Left lung (tissue), 4 donors: ENCODE measurements at regions not wholly inside any gene's neighbourhood (a gene's known extent, or its start where the extent isn't known, plus 50 kb on each side); places are given as distances from the start of the nearest gene placed in this dataset.

Experiments used
- ATAC-seq: fragments of 200-7000 bp; cut with Tn5 transposase; one replicate; pipeline ENCODE4 v1.9.1; 2020; ENCODE audit warnings: moderate library complexity
- DNase-seq, 4 donors: peaks; one replicate each; pipeline ENCODE4 v3.0.0-alpha.2; 2013 to 2020
- H3K27ac ChIP-seq, 2 donors: fragments of 200-600 bp; sonication (generic) in 1 of 2; one replicate each; pipeline versions ENCODE4 v1.5.0 to v1.8.0; 2020 to 2021
- H3K27me3 ChIP-seq, 2 donors: fragments of 200-600 bp; sonication (generic) in 1 of 2; one replicate each; pipeline versions ENCODE4 v1.5.0 to v1.8.0; 2020 to 2021
- H3K36me3 ChIP-seq, 2 donors: fragments of 200-600 bp; sonication (generic) in 1 of 2; one replicate each; pipeline versions ENCODE4 v1.5.0 to v1.8.0; 2020 to 2021
- H3K4me1 ChIP-seq, 2 donors: fragments of 200-600 bp; one replicate each; pipeline ENCODE4 v1.8.0; 2021
- H3K4me3 ChIP-seq, 2 donors: fragments of 200-600 bp; sonication (generic) in 1 of 2; one replicate each; pipeline versions ENCODE4 v1.5.0 to v1.8.0; 2020 to 2021; ENCODE audit warnings: mild to moderate bottlenecking in 1 of 2
- H3K9me3 ChIP-seq, 2 donors: fragments of 200-600 bp; sonication (generic) in 1 of 2; one replicate each; pipeline versions ENCODE4 v1.5.0 to v1.8.0; 2020 to 2021
- intact Hi-C, 2 donors: fragments of 100-400 bp; cut with DNase I; formaldehyde crosslinking; loops; one replicate each; pipeline versions ENCODE4 v1.11.2 to v1.14.2; 2022
- TF ChIP-seq, protein P1 (sequence below), 2 donors: fragments of 200-600 bp; sonication (generic) in 1 of 2; IDR thresholded peaks; one replicate each; pipeline versions ENCODE4 v1.5.0 to v1.8.0; 2021; ENCODE audit warnings: antibody characterized with exemption in 2 of 2
- donor health status: DM: no; HTN: yes; CAD: no.
- donor health status: DM: no; HTN: no; CAD: no.

DNA sequence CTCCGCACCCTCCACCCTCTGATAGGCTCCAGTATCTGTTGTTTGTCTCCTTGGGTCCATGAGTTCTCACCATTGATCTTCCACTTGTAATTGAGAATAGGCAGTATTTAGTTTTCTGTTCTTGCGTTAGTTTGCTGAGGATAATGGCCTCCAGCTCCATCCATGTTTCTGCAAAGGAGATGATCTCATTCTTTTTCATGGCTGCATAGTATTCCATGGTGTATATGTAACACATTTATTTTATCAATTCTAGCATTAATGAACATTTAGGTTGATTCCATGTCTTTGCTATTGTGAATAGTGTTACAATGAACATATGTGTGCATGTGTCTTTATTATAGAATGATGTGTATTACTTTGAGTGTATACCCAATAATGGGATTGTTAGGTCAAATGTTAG lies 814.6 kb upstream of the FRG1 start:
- Histone ChIP-seq H3K4me1 (no peaks in the 10 kb centered on the region), H3K9me3 (no peaks in the 10 kb centered on the region), H3K36me3 (no peaks in the 10 kb centered on the region), H3K27me3 (no peaks in the 10 kb centered on the region), H3K4me3 (no peak overlapping the region), H3K27ac (no peak overlapping the region)
- TF ChIP-seq, protein P1, sequence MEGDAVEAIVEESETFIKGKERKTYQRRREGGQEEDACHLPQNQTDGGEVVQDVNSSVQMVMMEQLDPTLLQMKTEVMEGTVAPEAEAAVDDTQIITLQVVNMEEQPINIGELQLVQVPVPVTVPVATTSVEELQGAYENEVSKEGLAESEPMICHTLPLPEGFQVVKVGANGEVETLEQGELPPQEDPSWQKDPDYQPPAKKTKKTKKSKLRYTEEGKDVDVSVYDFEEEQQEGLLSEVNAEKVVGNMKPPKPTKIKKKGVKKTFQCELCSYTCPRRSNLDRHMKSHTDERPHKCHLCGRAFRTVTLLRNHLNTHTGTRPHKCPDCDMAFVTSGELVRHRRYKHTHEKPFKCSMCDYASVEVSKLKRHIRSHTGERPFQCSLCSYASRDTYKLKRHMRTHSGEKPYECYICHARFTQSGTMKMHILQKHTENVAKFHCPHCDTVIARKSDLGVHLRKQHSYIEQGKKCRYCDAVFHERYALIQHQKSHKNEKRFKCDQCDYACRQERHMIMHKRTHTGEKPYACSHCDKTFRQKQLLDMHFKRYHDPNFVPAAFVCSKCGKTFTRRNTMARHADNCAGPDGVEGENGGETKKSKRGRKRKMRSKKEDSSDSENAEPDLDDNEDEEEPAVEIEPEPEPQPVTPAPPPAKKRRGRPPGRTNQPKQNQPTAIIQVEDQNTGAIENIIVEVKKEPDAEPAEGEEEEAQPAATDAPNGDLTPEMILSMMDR (IDR thresholded peaks at IDR 0.05) = no peak
- DNase-seq = no peak
- no peak for ATAC-seq
- intact Hi-C loops = no loop called here

DNA sequence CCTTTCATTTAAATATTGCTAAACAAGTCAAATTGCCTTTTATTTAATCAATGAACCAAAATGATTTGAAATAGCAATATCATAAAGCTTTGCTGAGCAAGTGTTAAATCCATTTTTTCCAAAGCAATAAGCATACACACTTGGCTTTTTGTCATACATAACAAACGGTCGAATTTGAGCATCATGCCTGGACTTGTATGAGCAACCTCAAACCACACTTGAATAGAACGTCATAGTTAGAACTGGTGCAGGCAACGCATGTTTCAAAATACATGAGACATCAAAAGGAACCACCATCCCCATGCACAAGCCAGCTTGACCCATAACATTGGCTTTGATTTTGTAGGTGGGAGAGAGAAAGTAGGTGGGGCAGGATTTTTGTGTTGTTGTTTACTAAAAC lies 812.3 kb upstream of the FRG1 start:
- H3K4me3 ChIP-seq = no peak overlapping the region
- no peaks in the 10 kb centered on the region for H3K27me3 ChIP-seq
- no peaks in the 10 kb centered on the region for H3K9me3 ChIP-seq
- DNase-seq (no peak), ATAC-seq (no peak)
- H3K27ac ChIP-seq = no peak overlapping the region
- no peaks in the 10 kb centered on the region for H3K4me1 ChIP-seq
- TF ChIP-seq, protein P1 (IDR thresholded peaks at IDR 0.05) = no peak
- no peaks in the 10 kb centered on the region for H3K36me3 ChIP-seq
- intact Hi-C loops = no loop called here

DNA sequence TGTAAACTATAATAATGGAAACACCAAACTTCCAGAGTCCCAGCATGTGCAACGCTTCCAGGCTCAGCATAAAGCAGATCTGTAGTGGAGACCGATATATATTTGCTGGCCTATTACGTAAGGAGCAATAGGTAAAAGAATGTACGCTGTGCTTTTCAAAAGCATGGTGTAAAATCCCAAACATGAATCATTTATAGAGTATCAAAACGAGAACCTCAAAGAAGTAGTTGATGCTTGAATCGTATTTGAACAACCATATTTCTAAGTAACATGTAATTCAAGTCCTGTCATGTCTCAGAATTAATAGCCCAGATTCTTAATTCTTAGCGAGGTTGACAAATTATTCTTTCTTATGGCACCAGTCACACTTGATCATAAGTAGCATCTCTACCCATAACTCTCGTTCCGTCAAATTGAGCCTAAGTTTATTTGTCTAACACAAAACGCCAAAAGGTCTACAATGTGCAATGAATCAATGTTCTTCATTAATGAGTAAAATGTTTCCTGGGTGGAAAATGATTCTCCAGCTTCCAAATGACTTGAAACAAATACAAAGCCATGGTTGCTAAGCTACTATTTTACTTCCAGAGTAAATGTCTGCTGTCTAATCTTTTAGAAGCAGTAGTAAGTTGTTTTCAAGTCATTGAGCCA lies 811.5 kb upstream of the FRG1 start:
- TF ChIP-seq, protein P1 (IDR thresholded peaks at IDR 0.05) = no peak
- intact Hi-C loops = no loop called here
- no peaks in the 10 kb centered on the region for H3K9me3 ChIP-seq
- H3K4me1 ChIP-seq = no peaks in the 10 kb centered on the region
- DNase-seq (no peak), ATAC-seq (no peak)
- H3K27me3 ChIP-seq = no peaks in the 10 kb centered on the region
- no peak overlapping the region for H3K27ac ChIP-seq
- no peak overlapping the region for H3K4me3 ChIP-seq
- no peaks in the 10 kb centered on the region for H3K36me3 ChIP-seq

DNA sequence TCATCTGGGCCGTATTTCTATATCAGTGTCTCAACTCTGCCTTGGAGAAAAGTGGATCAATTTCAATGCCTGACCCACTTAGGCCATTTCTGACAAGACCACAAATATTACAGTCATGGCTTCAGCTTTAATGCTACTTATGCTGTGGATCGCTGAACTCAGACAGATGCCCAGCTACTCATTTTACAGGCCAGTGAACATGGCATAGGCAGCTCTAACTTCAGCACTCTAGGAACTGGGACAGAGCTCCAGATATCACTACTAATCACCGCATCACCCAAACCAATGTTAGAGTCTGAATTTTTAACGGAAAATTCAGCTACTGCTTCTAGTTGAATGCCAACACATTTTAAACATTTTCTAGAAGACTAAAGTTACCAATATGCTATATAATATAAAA lies 809.6 kb upstream of the FRG1 start:
- intact Hi-C loops = no loop called here
- H3K4me3 ChIP-seq = no peak overlapping the region
- TF ChIP-seq, protein P1 (IDR thresholded peaks at IDR 0.05) = no peak
- ATAC-seq = no peak
- H3K9me3 ChIP-seq = no peaks in the 10 kb centered on the region
- H3K4me1 ChIP-seq = no peaks in the 10 kb centered on the region
- no peak for DNase-seq
- no peaks in the 10 kb centered on the region for H3K36me3 ChIP-seq
- no peaks in the 10 kb centered on the region for H3K27me3 ChIP-seq
- H3K27ac ChIP-seq = no peak overlapping the region

DNA sequence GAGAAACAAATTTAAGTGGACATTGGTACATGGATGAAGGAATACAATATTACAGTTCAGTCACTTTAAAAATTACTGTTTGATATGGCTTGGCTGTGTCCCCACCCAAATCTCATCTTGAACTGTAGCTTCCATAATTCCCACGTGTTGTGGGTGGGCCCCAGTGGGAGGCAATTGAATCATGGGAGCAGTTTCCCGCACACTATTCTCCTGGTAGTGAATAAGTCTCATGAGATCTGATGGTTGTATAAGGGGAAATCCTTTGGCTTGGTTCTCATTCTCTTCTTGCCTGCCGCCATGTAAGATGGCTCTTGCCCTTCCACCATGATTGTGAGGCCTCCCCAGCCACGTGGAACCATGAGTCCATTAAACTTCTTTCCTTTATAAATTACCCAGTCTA lies 804.2 kb upstream of the FRG1 start:
- ATAC-seq = no peak
- TF ChIP-seq, protein P1 (IDR thresholded peaks at IDR 0.05) = no peak
- no peaks in the 10 kb centered on the region for H3K36me3 ChIP-seq

More for the DNA sequence above, 804.2 kb upstream of the FRG1 start:
- no peaks in the 10 kb centered on the region for H3K9me3 ChIP-seq
- no peak overlapping the region for H3K27ac ChIP-seq
- no peaks in the 10 kb centered on the region for H3K27me3 ChIP-seq
- intact Hi-C loops = no loop called here
- H3K4me3 ChIP-seq = no peak overlapping the region
- H3K4me1 ChIP-seq = no peaks in the 10 kb centered on the region
- DNase-seq = no peak
